Stimulated activated CD4-positive, alpha-beta T cell treated with anti-CD3 and anti-CD28 coated beads, Interleukin-1b, Interleukin-23, amount 100 ng/mL, for 4 hours (primary cell): ENCODE measurements at regions not wholly inside any gene's neighbourhood (a gene's known extent, or its start where the extent isn't known, plus 50 kb on each side); places are given as distances from the start of the nearest gene placed in this dataset.
"Not testable (repeated sequence)": the region's sequence is repeated elsewhere in the genome, so short reads cannot be mapped to it uniquely, and the experiment has no call there.

Source experiments
- DNase-seq, 2 donors: peaks; one replicate each; pipeline ENCODE4 v3.0.0-alpha.2; 2020; ENCODE audit warnings: low read depth in 2 of 2

GRCh38 chr6:144920391-144920961, 635.3 kb downstream of the UTRN start:
- no peak for DNase-seq

GRCh38 chr6:144921206-144921975, 636.3 kb downstream of the UTRN start:
- no peak for DNase-seq

DNA sequence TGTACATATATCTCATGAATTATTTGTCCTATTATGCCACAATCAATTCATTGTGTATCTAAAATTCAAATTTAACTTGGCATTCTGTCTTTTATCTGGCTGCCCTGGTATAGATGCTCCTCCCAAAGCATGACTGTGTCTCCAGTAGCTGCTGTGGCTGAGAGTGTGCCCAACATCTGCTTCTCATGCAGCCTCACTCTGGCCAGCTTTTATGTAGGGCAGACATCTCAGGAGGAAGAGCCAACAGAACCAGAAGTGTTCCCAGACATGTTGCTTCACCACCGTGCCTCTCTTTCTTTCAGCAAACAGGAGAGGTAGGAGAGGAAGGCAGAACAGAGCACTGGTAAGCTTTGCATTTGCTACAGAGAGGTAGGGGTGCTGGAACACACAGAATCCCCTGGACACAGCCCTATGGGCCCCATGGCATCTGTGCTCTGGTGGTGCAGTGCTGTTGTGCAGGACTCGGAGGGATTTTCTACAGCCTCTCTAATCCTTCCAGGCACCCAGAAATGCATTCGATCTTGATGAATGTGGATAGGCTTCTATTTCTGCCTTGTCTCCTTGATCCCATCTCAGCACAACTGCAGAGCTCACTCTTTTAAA, 637.1 kb downstream of the UTRN start:
- DNase-seq: no peak

GRCh38 chr6:144922771-144923490, 637.8 kb downstream of the UTRN start:
- DNase-seq: not testable (repeated sequence)

GRCh38 chr6:144923491-144923787, 638.3 kb downstream of the UTRN start:
- DNase-seq: not testable (repeated sequence)

DNA sequence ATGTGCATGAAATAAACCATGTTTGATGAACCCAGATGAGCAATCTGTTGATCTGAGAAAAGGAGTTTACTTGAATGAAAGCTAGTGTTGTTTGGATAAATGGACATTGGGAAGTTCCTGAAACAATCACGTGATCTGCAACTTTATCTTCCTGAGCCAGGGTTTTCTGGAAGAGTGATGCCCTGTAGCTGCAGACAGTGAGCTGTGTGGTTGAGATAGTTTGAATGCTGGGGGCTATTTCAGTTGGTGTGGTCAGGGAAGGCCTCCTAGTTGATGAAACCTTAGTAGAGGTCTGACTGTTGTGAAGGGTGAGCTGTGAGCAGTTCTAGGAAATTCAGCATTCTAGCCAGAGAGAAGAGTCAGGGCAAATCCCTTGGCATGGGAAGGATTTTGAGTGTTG, 643.7 kb downstream of the UTRN start:
- no peak for DNase-seq

DNA sequence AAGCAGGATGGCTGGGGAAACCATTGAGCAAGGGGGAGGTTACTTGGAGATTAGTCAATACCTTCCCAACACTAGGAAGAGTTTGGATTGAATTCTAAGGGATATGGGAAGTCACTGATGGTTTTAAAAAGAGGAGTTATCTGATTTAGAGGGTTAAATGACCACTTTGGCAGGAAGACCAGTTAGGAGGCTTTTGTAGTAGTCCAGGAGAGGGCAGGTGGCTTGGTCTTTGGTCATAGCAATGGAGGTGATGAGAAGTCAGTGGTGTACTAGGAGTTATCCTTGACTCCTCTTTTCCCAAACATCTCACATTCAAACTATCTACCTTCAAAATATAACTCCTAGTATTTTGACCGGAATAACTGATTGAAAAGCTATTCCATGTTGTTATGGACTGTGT, 644.1 kb downstream of the UTRN start:
- no peak for DNase-seq

DNA sequence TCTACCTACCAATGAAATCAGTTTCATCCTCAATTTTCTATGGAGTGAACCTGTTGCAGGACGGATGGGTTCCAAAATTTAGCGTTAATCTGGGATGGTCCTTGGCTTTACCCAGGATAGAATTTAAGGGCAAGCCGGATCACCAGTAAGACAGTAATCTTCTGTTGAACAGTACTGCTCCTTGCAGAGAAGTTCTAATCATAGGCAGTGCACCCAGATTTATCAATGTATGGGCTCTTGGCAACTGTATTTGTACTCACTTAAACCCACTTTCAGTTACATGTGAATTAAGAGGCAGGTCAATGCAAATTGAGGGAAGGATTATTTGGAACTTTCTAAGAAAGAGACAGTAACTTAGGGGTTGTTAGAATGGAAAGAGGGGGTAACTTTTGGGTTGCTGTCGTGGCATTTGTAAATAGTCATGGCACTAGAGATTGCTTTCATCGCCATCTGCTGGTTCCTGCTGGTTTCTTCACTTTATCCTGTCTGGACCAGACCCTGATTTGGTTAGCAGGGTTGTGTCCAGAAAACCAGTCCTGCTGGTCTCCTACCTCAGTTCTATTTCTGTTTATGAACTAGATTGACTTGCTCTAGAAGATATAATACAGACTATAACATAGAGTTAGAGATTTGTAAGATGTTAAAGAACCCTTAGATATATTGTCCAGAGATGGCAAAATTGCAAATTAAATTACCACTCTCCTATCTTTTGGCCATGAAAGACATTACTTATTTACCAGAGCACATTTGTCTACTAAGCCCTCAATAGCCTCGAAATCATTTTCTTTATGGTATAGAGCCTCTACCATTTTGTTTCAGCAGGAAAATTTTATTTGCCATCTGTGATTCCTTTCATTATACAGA, 646.3 kb downstream of the UTRN start:
- DNase-seq: no peak

DNA sequence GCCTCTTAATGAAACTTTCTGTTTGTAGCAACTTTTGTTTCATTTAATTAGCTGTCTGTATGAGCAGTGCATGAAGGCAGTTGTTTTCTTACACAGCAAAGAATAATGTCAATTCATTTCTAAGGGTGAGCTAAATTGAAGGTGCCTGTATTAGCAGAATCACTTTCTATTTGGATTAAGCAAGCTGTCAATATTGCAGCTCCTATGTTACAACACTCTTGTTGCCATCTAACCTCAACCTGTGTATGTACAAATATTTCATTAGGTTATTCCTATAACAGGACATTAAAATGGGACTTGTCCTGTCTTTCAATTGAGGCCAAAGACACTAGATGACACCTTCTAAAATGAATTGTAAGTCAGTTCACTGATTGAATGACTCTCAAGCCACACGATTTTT, 647.5 kb downstream of the UTRN start:
- DNase-seq: no peak

- DNase-seq: no peak
Measured at GRCh38 chr6:144935181-144935580, 650.0 kb downstream of the UTRN start.

GRCh38 chr6:144935661-144936060, 650.5 kb downstream of the UTRN start:
- DNase-seq: no peak

- no peak for DNase-seq
Measured at GRCh38 chr6:144936764-144937163, 651.6 kb downstream of the UTRN start.

DNA sequence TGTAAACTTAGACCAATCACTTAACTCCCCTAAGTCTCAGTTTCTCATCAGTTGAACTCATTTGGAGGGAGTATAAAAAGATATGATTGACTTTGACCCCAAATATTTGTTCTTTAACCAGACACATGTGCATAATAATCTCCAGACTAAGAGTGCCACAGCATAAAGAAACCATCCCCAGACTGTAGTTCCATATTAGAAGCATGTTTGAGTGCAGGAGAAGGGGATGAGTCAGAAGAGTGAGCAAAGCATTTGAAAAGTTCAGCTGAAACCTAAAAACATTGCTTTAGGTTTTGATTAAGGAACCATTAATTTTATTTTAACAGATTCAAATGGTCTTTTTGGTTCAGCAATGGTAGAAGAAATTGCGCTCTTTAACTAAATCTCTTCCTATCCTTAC, 654.8 kb downstream of the UTRN start:
- DNase-seq: no peak

DNA sequence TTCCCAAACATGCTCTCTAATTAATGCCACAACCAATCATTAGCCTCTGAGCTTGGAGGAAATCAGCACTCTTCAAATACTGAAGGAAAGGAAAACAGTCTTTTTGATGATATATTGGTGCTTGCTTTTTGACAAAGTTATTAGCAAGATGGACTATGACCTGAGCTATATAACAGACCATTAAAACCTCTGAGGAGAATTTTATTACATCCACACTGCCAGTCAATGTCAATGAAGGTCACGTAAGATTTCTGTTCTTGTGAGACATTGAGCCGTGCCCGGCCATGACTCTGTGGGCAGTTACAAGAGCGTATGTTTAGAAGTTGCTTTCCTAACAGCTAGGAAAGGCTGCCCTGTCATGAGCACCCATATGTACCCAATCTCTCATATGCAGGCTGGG, 659.0 kb downstream of the UTRN start:
- no peak for DNase-seq

DNA sequence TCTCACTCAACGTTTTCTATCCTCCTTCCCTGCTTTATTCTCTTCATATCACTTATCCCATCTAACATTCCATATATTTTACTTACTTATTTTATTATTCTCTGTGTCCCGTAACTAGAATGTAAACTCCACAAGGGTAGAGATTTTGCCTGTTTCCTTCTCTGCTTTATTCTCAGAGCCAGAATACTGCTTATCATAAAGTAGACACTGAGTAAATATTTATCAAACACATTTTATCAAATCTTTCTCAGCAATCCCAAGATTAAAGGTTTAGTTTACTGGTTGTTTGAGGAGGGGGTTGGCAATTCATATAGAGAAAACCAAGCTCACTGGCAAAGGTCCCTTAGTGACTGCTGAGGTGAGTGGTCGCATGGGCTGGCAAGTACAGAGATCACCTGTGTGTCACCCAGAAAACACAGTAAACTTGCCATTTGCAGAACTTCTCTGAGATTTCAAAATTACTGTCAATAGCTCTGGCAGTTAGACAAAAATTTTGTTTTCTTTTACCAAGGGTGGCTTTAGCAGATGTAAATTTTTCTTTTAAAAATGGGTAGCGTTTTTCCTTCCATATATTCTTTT, 662.4 kb downstream of the UTRN start:
- DNase-seq: no peak

GRCh38 chr6:144951730-144952437, 666.7 kb downstream of the UTRN start:
- DNase-seq: no peak

DNA sequence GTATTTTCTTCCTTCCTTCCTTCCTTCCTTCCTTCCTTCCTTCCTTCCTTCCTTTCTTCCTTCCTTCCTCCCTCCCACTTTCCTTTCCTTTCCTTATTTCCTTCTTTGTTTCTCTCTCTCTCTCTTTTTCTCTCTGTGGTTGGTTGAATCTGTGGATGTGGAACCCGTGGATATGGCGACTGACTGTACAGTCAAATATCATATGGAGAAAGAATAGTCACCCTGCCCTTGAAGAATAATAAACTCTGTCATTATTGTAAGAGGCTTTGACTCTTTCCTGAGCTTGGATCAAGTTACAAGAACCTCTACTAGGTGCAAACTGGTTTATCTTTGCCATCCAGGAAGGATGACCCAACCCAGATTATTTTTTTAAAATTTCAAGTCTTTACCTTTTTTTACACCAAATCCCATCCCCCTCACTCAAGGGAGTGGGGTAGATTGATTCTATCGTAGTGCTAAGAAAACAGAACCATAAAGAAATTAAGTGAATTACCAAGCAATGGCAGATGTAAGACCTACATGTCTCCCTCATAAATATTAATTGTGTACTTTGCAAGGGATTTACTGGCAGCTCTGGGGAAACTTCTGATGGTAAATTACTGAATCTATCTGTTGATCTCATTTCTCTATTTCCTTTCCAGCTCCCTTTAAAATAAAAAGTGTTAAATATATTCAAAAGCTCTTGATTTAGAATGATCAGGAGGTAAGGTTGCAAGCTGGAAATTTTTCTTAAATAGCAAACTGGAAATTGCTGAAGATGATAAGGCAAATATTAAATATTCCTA, 667.5 kb downstream of the UTRN start:
- no peak for DNase-seq

GRCh38 chr6:144953552-144954240, 668.6 kb downstream of the UTRN start:
- no peak for DNase-seq

GRCh38 chr6:144954241-144954556, 669.1 kb downstream of the UTRN start:
- DNase-seq: no peak

DNA sequence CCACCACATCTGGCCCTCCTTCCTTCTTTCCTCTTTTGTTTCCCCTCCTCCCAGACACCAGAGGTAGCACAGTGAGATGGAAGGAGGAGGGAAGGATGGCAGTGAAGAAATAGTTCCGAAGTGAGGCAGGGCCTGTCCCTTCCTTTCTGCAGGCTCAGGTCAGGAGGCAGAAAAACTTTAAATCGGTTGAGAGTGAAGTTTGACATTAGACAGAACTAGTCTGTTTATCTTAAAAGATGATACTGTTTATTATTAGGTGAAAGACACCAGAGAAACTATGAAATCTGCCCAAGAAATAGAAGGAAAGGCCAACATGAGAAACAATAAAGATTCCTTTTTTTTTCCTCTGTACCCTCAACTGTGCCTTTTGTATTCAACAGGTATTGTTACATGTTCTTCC, 670.3 kb downstream of the UTRN start:
- no peak for DNase-seq
